Activated CD4-positive, alpha-beta memory T cell treated with anti-CD3 and anti-CD28 coated beads for 36 hours (primary cell): ENCODE measurements at regions not wholly inside any gene's neighbourhood (a gene's known extent, or its start where the extent isn't known, plus 50 kb on each side); places are given as distances from the start of the nearest gene placed in this dataset.

ENCODE experiments used
- CTCF ChIA-PET: fragments of 350-600 bp; sonication (Branson Sonifier 250); formaldehyde crosslinking; loops from one replicate; lab custom pipeline; 2021; ENCODE audit warnings: antibody characterized with exemption, inconsistent platforms; lab: Charles Lee
- POLR2A ChIA-PET: fragments of 350-600 bp; sonication (Branson Sonifier 250); formaldehyde crosslinking; loops from one replicate; lab custom pipeline; 2021; ENCODE audit warnings: antibody characterized with exemption; lab: Charles Lee
- DNase-seq: peaks from one replicate; pipeline ENCODE4 v3.0.0-alpha.2; 2020
- H3K27ac Mint-ChIP-seq: one replicate; pipeline ENCODE4 v1.8.0; 2021; ENCODE audit warnings: mixed read lengths
- H3K27me3 Mint-ChIP-seq: one replicate; pipeline ENCODE4 v1.8.0; 2021; ENCODE audit warnings: mixed read lengths
- H3K36me3 Mint-ChIP-seq: one replicate; pipeline ENCODE4 v1.8.0; 2021; ENCODE audit warnings: mixed read lengths
- H3K4me1 Mint-ChIP-seq: one replicate; pipeline ENCODE4 v1.8.0; 2021; ENCODE audit warnings: low read depth, mixed read lengths
- H3K4me3 Mint-ChIP-seq: one replicate; pipeline ENCODE4 v1.8.0; 2021; ENCODE audit warnings: mild to moderate bottlenecking, mixed read lengths
- H3K9me3 Mint-ChIP-seq: one replicate; pipeline ENCODE4 v1.8.0; 2021; ENCODE audit warnings: mixed read lengths
- intact Hi-C: fragments of 100-400 bp; cut with micrococcal nuclease; formaldehyde crosslinking; loops from one replicate; pipeline ENCODE4 v1.15.1; 2023

- no peaks in the 10 kb centered on the region for H3K4me1 Mint-ChIP-seq
- no peak for DNase-seq
- no peak overlapping the region for H3K27ac Mint-ChIP-seq
- CTCF ChIA-PET, result no interaction called here
- no peaks in the 10 kb centered on the region for H3K9me3 Mint-ChIP-seq
- POLR2A ChIA-PET, result no interaction called here
- intact Hi-C loops, result no loop called here
- peaks cover 5% of the 10 kb centered on the region for H3K27me3 Mint-ChIP-seq
- H3K36me3 Mint-ChIP-seq, result no peaks in the 10 kb centered on the region
- no peak overlapping the region for H3K4me3 Mint-ChIP-seq
Observed at GRCh38 chr19:28744014-28744413, 468.9 kb downstream of the UQCRFS1 start.

- H3K4me3 Mint-ChIP-seq, result no peak overlapping the region
- no peak for DNase-seq
- CTCF ChIA-PET, result interaction anchor here (0.7 to 1.8 kb wide), 10 partner anchors 8 to 526 kb away, joined by 3 to 11 read pairs (median 4); no protein-coding TSS in a partner anchor
- H3K9me3 Mint-ChIP-seq, result no peaks in the 10 kb centered on the region
- no peaks in the 10 kb centered on the region for H3K4me1 Mint-ChIP-seq
- H3K27me3 Mint-ChIP-seq, result peaks cover 1% of the 10 kb centered on the region
- intact Hi-C loops, result loop anchor here (1.0 to 5.0 kb wide), 2 partner anchors 142 to 525 kb away; no protein-coding TSS in a partner anchor
- no peaks in the 10 kb centered on the region for H3K36me3 Mint-ChIP-seq
- POLR2A ChIA-PET, result no interaction called here
- no peak overlapping the region for H3K27ac Mint-ChIP-seq
Observed at GRCh38 chr19:28737021-28737895, 475.7 kb downstream of the UQCRFS1 start.

GRCh38 chr19:28736528-28736927 is 476.4 kb downstream of the UQCRFS1 start:
- H3K9me3 Mint-ChIP-seq, result no peaks in the 10 kb centered on the region
- DNase-seq, result no peak
- no peaks in the 10 kb centered on the region for H3K36me3 Mint-ChIP-seq
- peaks cover 1% of the 10 kb centered on the region for H3K27me3 Mint-ChIP-seq
- H3K27ac Mint-ChIP-seq, result no peak overlapping the region
- H3K4me1 Mint-ChIP-seq, result no peaks in the 10 kb centered on the region
- ChIA-PET POLR2A (no interaction called here), CTCF (interaction anchor here (0.6 to 1.8 kb wide), 9 partner anchors 9 to 930 kb away, joined by 3 to 11 read pairs (median 6); no protein-coding TSS in a partner anchor)
- intact Hi-C loops, result loop anchor here (5.0 kb wide), 1 partner anchor 526 kb away; no protein-coding TSS in a partner anchor
- H3K4me3 Mint-ChIP-seq, result no peak overlapping the region

- no peaks in the 10 kb centered on the region for H3K4me1 Mint-ChIP-seq
- no peak overlapping the region for H3K27ac Mint-ChIP-seq
- no peaks in the 10 kb centered on the region for H3K9me3 Mint-ChIP-seq
- H3K4me3 Mint-ChIP-seq, result no peak overlapping the region
- H3K36me3 Mint-ChIP-seq, result no peaks in the 10 kb centered on the region
- intact Hi-C loops, result no loop called here
- H3K27me3 Mint-ChIP-seq, result peaks cover 30% of the 10 kb centered on the region
- CTCF ChIA-PET, result no interaction called here
- no peak for DNase-seq
- POLR2A ChIA-PET, result no interaction called here
Observed at GRCh38 chr19:28731577-28731976, 481.4 kb downstream of the UQCRFS1 start.

GRCh38 chr19:28730791-28731512 is 482.0 kb downstream of the UQCRFS1 start:
- H3K27me3 Mint-ChIP-seq, result peaks cover 34% of the 10 kb centered on the region
- no peak overlapping the region for H3K4me3 Mint-ChIP-seq
- no peaks in the 10 kb centered on the region for H3K9me3 Mint-ChIP-seq
- H3K36me3 Mint-ChIP-seq, result no peaks in the 10 kb centered on the region
- DNase-seq, result no peak
- POLR2A ChIA-PET, result no interaction called here
- intact Hi-C loops, result no loop called here
- CTCF ChIA-PET, result interaction anchor here (0.6 kb wide), 1 partner anchor 188 kb away, joined by 3 read pairs; no protein-coding TSS in a partner anchor
- H3K4me1 Mint-ChIP-seq, result no peaks in the 10 kb centered on the region
- H3K27ac Mint-ChIP-seq, result no peak overlapping the region

GRCh38 chr19:28727480-28728159 is 485.3 kb downstream of the UQCRFS1 start:
- ChIA-PET CTCF (interaction anchor here (1.8 kb wide), 1 partner anchor 9 kb away, joined by 8 read pairs; no protein-coding TSS in a partner anchor), POLR2A (no interaction called here)
- Mint-ChIP-seq H3K9me3 (no peaks in the 10 kb centered on the region), H3K4me1 (no peaks in the 10 kb centered on the region), H3K27ac (no peak overlapping the region), H3K36me3 (no peaks in the 10 kb centered on the region), H3K27me3 (peaks cover 43% of the 10 kb centered on the region), H3K4me3 (no peak overlapping the region)
- peak; percentile 55 for DNase-seq
- intact Hi-C loops, result no loop called here

GRCh38 chr19:28726533-28727479 is 486.1 kb downstream of the UQCRFS1 start:
- DNase-seq, result no peak
- Mint-ChIP-seq H3K36me3 (no peaks in the 10 kb centered on the region), H3K4me1 (no peaks in the 10 kb centered on the region), H3K27me3 (peaks cover 43% of the 10 kb centered on the region), H3K9me3 (no peaks in the 10 kb centered on the region), H3K27ac (no peak overlapping the region), H3K4me3 (no peak overlapping the region)
- intact Hi-C loops, result no loop called here
- CTCF ChIA-PET, result interaction anchor here (0.5 to 1.8 kb wide), 2 partner anchors 10 to 609 kb away, joined by 5 to 8 read pairs; no protein-coding TSS in a partner anchor
- POLR2A ChIA-PET, result no interaction called here

- no peaks in the 10 kb centered on the region for H3K4me1 Mint-ChIP-seq
- H3K4me3 Mint-ChIP-seq, result no peak overlapping the region
- no peak overlapping the region for H3K27ac Mint-ChIP-seq
- H3K36me3 Mint-ChIP-seq, result no peaks in the 10 kb centered on the region
- H3K9me3 Mint-ChIP-seq, result peaks cover 2% of the 10 kb centered on the region
- intact Hi-C loops, result no loop called here
- CTCF ChIA-PET, result no interaction called here
- peaks cover 3% of the 10 kb centered on the region for H3K27me3 Mint-ChIP-seq
- POLR2A ChIA-PET, result no interaction called here
- DNase-seq, result no peak
Observed at GRCh38 chr19:28718909-28719308, 494.0 kb downstream of the UQCRFS1 start.

GRCh38 chr19:28715157-28715556 is 497.8 kb downstream of the UQCRFS1 start:
- H3K27ac Mint-ChIP-seq, result no peak overlapping the region
- ChIA-PET POLR2A (no interaction called here), CTCF (no interaction called here)
- no peaks in the 10 kb centered on the region for H3K36me3 Mint-ChIP-seq
- intact Hi-C loops, result no loop called here
- peaks cover 2% of the 10 kb centered on the region for H3K27me3 Mint-ChIP-seq
- H3K4me1 Mint-ChIP-seq, result no peaks in the 10 kb centered on the region
- H3K4me3 Mint-ChIP-seq, result no peak overlapping the region
- no peak for DNase-seq
- H3K9me3 Mint-ChIP-seq, result peaks cover 2% of the 10 kb centered on the region

- Mint-ChIP-seq H3K4me3 (no peak overlapping the region), H3K4me1 (no peaks in the 10 kb centered on the region), H3K36me3 (no peaks in the 10 kb centered on the region), H3K9me3 (no peaks in the 10 kb centered on the region), H3K27me3 (peaks cover 6% of the 10 kb centered on the region), H3K27ac (no peak overlapping the region)
- intact Hi-C loops, result loop anchor here (5.0 kb wide), 1 partner anchor 744 kb away; no protein-coding TSS in a partner anchor
- ChIA-PET CTCF (interaction anchor here (0.8 kb wide), 1 partner anchor 11 kb away, joined by 3 read pairs; no protein-coding TSS in a partner anchor), POLR2A (no interaction called here)
- DNase-seq, result no peak
Observed at GRCh38 chr19:28711411-28711810, 501.5 kb downstream of the UQCRFS1 start.

GRCh38 chr19:28710278-28710677 is 502.7 kb downstream of the UQCRFS1 start:
- POLR2A ChIA-PET, result no interaction called here
- H3K36me3 Mint-ChIP-seq, result no peaks in the 10 kb centered on the region
- CTCF ChIA-PET, result interaction anchor here (0.9 to 1.9 kb wide), 3 partner anchors 27 to 242 kb away, joined by 3 to 6 read pairs (median 4); no protein-coding TSS in a partner anchor
- H3K27me3 Mint-ChIP-seq, result peaks cover 6% of the 10 kb centered on the region
- no peak for DNase-seq
- intact Hi-C loops, result loop anchor here (5.0 kb wide), 1 partner anchor 743 kb away; no protein-coding TSS in a partner anchor
- H3K4me1 Mint-ChIP-seq, result no peaks in the 10 kb centered on the region
- H3K27ac Mint-ChIP-seq, result no peak overlapping the region
- no peak overlapping the region for H3K4me3 Mint-ChIP-seq
- H3K9me3 Mint-ChIP-seq, result no peaks in the 10 kb centered on the region
